ENCODE measurements at regions not wholly inside any gene's neighbourhood (a gene's known extent, or its start where the extent isn't known, plus 50 kb on each side); places are given as distances from the start of the nearest gene placed in this dataset.

DNA sequence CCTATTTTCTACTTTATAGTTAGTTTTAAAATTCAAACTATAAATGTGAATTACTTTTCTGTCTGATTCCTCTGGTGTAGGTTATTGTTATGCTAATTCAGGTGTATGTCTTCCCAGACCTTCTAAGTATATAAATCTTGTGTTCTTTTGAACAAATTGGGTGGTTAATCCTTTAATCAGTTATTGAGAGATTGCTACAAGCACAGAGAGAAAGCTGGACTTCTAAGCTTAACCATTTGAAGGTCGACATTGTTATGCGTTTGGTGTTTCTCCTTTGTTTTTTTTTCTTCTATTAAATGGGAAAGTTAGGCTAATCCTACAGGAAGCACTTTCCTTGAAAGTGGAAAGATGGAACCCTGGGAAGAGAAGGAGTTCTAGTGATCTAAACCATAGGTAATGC lies 592.6 kb downstream of the SLC4A3 start:
- no peaks in the 10 kb centered on the region for H3K36me3 ChIP-seq (ENCODE audit: control insufficient read depth in 2 of 3, insufficient read depth in 3 of 3, low read length in 3 of 3)
- no peak overlapping the region for H3K9ac ChIP-seq (ENCODE audit: low read length in 3 of 3)
- peaks cover 0 to 2% (median 0%) of the 10 kb centered on the region in 3 donors for H3K4me1 ChIP-seq (ENCODE audit: control insufficient read depth in 2 of 3, insufficient read depth in 2 of 3, low read depth in 1 of 3, low read length in 3 of 3)
- TF ChIP-seq CTCF (IDR thresholded peaks at IDR 0.05; ENCODE audit: borderline replicate concordance, extremely low read depth, insufficient read depth) = no peak
- no peaks in the 10 kb centered on the region for H3K27me3 ChIP-seq (ENCODE audit: control insufficient read depth, insufficient read depth, low read length)
- intact Hi-C loops (cut with DNase I) = no loop called here
- H3K4me3 ChIP-seq (ENCODE audit: low read length in 3 of 3) = no peak overlapping the region
- no peak overlapping the region for H3K27ac ChIP-seq (ENCODE audit: low read depth in 2 of 2, low read length in 2 of 2)
- FAIRE-seq (no peak), DNase-seq (no peak)
- H3K9me3 ChIP-seq (ENCODE audit: control insufficient read depth in 2 of 3, insufficient read depth in 1 of 3, low read length in 3 of 3) = no peaks in the 10 kb centered on the region

DNA sequence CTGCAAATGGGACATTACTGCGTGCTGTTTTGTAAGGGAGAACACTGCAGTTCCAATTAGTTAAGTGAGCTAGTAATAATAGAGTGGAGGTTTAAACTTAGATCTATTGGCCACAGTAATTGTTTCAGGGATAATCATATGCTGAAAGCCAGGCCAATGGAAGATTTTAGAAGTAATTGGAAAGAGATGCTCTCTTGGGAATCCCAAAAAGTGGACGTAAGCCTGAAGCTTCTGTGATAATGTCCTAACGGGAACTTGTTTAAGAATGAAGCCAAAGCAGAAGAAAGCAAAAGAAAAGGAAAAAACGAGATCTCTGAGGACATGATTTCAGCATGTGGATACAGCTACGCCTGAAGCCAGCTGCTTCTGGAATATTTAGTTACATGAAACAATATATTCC lies 594.6 kb downstream of the SLC4A3 start:
- H3K4me3 ChIP-seq (ENCODE audit: low read length in 3 of 3) = no peak overlapping the region

DNA sequence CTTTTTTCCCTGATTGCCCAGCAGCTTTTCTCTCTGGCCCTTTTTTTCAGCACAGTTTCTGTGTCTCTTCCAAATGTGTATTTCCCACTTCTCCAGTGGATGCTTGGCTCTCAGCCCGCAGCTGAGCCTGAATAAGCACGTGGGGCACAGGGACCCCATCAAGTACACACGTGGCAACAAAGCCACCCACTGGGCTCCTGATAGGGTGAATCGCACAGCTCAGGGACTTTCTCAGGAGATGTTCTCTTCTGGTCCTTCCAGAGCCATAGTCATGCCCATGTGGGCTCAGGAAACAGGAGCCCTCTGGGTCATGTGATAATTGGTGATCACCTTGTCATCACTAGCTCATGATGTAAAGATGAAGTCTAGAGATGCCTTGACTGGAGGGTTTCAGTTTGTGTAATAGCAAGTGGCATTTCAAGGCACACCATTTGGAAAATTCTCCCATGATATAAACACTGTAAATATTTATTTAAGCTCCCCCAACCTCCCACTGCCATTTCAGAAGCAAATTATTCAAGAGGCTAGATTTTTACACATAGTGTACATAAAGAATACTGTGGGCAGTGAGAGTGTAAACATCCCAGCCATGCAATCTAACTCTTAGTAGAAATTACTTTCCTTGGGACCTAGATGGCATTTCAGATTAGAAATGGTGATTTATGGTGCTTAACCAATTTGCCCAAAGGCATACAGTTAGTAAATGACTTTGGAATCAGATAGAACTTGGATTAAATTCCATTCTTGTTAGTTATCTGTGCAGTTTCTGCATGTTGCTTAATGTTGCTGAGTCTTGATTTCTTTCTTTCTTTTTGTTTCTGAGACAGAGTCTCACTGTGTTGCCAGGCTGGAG lies 597.5 kb downstream of the SLC4A3 start:
- intact Hi-C loops (cut with DNase I) = no loop called here
- no peaks in the 10 kb centered on the region for H3K9me3 ChIP-seq (ENCODE audit: control insufficient read depth in 2 of 3, insufficient read depth in 1 of 3, low read length in 3 of 3)
- H3K27me3 ChIP-seq (ENCODE audit: control insufficient read depth, insufficient read depth, low read length) = no peaks in the 10 kb centered on the region
- DNase-seq = peak in 2 of 5 donors; percentile 79 to 85
- peak overlapping the region in 1 of 2 donors; percentile 23 for H3K27ac ChIP-seq (ENCODE audit: low read depth in 2 of 2, low read length in 2 of 2)
- TF ChIP-seq CTCF (IDR thresholded peaks at IDR 0.05; ENCODE audit: borderline replicate concordance, extremely low read depth, insufficient read depth) = no peak
- H3K9ac ChIP-seq (ENCODE audit: low read length in 3 of 3) = no peak overlapping the region
- H3K4me3 ChIP-seq (ENCODE audit: low read length in 3 of 3) = no peak overlapping the region
- no peaks in the 10 kb centered on the region for H3K36me3 ChIP-seq (ENCODE audit: control insufficient read depth in 2 of 3, insufficient read depth in 3 of 3, low read length in 3 of 3)
- H3K4me1 ChIP-seq (ENCODE audit: control insufficient read depth in 2 of 3, insufficient read depth in 2 of 3, low read depth in 1 of 3, low read length in 3 of 3) = peaks cover 0 to 2% (median 0%) of the 10 kb centered on the region in 3 donors
- no peak for FAIRE-seq

More for the DNA sequence above, 594.6 kb downstream of the SLC4A3 start:
- intact Hi-C loops (cut with DNase I) = no loop called here
- no peaks in the 10 kb centered on the region for H3K27me3 ChIP-seq (ENCODE audit: control insufficient read depth, insufficient read depth, low read length)
- DNase-seq (no peak), FAIRE-seq (no peak)
- no peak for TF ChIP-seq CTCF (IDR thresholded peaks at IDR 0.05; ENCODE audit: borderline replicate concordance, extremely low read depth, insufficient read depth)
- H3K9ac ChIP-seq (ENCODE audit: low read length in 3 of 3) = no peak overlapping the region
- H3K4me1 ChIP-seq (ENCODE audit: control insufficient read depth in 2 of 3, insufficient read depth in 2 of 3, low read depth in 1 of 3, low read length in 3 of 3) = peaks cover 0 to 2% (median 0%) of the 10 kb centered on the region in 3 donors
- no peak overlapping the region for H3K27ac ChIP-seq (ENCODE audit: low read depth in 2 of 2, low read length in 2 of 2)
- no peaks in the 10 kb centered on the region for H3K36me3 ChIP-seq (ENCODE audit: control insufficient read depth in 2 of 3, insufficient read depth in 3 of 3, low read length in 3 of 3)
- no peaks in the 10 kb centered on the region for H3K9me3 ChIP-seq (ENCODE audit: control insufficient read depth in 2 of 3, insufficient read depth in 1 of 3, low read length in 3 of 3)

All from kidney (tissue), 13 donors.